SU-DHL-6 (cell line): ENCODE measurements at regions not wholly inside any gene's neighbourhood (a gene's known extent, or its start where the extent isn't known, plus 50 kb on each side); places are given as distances from the start of the nearest gene placed in this dataset.

Experiments
- EZH2phosphoT487 ChIP-seq: fragments of 200-600 bp; sonication (generic), shearing (Covaris generic); conservative IDR thresholded peaks from 2 replicates; pipeline ENCODE4 v1.6.1; 2018; ENCODE audit warnings: mild to moderate bottlenecking, antibody characterized with exemption, low read length, moderate library complexity, mixed read lengths
- TF ChIP-seq, protein P1 (sequence below): fragments of 200-600 bp; sonication (generic); IDR thresholded peaks from one replicate; pipeline ENCODE4 v1.5.1; 2017; ENCODE audit warnings: antibody characterized with exemption, mild to moderate bottlenecking, low read length, moderate library complexity; ENCODE audit not compliant: insufficient read depth, poor library complexity, severe bottlenecking

DNA sequence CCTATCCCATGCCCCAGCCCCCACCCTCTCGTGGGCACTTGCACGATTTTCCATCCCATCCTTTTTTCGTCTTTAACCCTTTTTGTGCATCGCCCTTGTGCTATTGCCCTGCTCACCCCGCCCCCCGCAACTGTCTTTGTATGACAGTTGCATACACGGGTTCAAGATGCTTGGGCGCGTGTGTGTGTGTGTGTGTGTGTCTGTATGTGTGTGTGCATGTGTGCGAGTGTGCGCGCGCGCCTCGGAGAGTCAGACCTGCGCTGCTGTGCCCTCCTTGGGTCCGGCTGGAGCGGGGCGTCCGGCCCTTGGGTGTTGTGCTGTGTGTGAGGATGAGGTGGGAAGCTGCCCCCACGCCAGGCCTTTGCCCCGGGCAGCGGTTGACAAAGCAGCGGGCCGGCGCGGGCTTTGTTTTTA is 230.7 kb downstream of the HAUS1 start:
- TF ChIP-seq, protein P1, sequence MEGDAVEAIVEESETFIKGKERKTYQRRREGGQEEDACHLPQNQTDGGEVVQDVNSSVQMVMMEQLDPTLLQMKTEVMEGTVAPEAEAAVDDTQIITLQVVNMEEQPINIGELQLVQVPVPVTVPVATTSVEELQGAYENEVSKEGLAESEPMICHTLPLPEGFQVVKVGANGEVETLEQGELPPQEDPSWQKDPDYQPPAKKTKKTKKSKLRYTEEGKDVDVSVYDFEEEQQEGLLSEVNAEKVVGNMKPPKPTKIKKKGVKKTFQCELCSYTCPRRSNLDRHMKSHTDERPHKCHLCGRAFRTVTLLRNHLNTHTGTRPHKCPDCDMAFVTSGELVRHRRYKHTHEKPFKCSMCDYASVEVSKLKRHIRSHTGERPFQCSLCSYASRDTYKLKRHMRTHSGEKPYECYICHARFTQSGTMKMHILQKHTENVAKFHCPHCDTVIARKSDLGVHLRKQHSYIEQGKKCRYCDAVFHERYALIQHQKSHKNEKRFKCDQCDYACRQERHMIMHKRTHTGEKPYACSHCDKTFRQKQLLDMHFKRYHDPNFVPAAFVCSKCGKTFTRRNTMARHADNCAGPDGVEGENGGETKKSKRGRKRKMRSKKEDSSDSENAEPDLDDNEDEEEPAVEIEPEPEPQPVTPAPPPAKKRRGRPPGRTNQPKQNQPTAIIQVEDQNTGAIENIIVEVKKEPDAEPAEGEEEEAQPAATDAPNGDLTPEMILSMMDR = no peak
- TF ChIP-seq EZH2phosphoT487 = no peak
